Activated CD4-positive, alpha-beta T cell treated with anti-CD3 and anti-CD28 coated beads for 48 hours (primary cell): ENCODE measurements at regions not wholly inside any gene's neighbourhood (a gene's known extent, or its start where the extent isn't known, plus 50 kb on each side); places are given as distances from the start of the nearest gene placed in this dataset.
A peak's percentile ranks its signal among the peaks of the same experiment; 100 is the strongest.

Experiments used
- DNase-seq: peaks from one replicate; pipeline ENCODE4 v3.0.0-alpha.2; 2020

- DNase-seq = no peak
Observed at GRCh38 chr9:90038763-90039162, 434.0 kb downstream of the GADD45G start.

- DNase-seq = no peak
Observed at GRCh38 chr9:90044263-90044662, 439.5 kb downstream of the GADD45G start.

- DNase-seq = peak; percentile 33
Observed at GRCh38 chr9:90044710-90045151, 439.9 kb downstream of the GADD45G start.

GRCh38 chr9:90046317-90046861, 441.6 kb downstream of the GADD45G start:
- DNase-seq = peak; percentile 43

- no peak for DNase-seq
Observed at GRCh38 chr9:90047828-90048227, 443.0 kb downstream of the GADD45G start.

GRCh38 chr9:90052366-90052765, 447.6 kb downstream of the GADD45G start:
- DNase-seq = no peak

GRCh38 chr9:90053027-90053426, 448.2 kb downstream of the GADD45G start:
- peak; percentile 53 for DNase-seq

- DNase-seq = no peak
Observed at GRCh38 chr9:90054810-90055209, 450.0 kb downstream of the GADD45G start.

- no peak for DNase-seq
Observed at GRCh38 chr9:90055226-90055625, 450.4 kb downstream of the GADD45G start.

- no peak for DNase-seq
Observed at GRCh38 chr9:90057361-90057760, 452.5 kb downstream of the GADD45G start.

GRCh38 chr9:90058182-90058763, 453.5 kb downstream of the GADD45G start:
- DNase-seq = no peak

GRCh38 chr9:90059436-90059835, 454.6 kb downstream of the GADD45G start:
- no peak for DNase-seq

- DNase-seq = no peak
Observed at GRCh38 chr9:90060256-90060655, 455.4 kb downstream of the GADD45G start.

GRCh38 chr9:90061187-90061586, 456.4 kb downstream of the GADD45G start:
- DNase-seq = no peak

GRCh38 chr9:90062982-90063381, 458.2 kb downstream of the GADD45G start:
- no peak for DNase-seq

- DNase-seq = no peak
Observed at GRCh38 chr9:90064248-90064647, 459.4 kb downstream of the GADD45G start.

- DNase-seq = no peak
Observed at GRCh38 chr9:90064971-90065370, 460.2 kb downstream of the GADD45G start.

GRCh38 chr9:90065851-90066250, 461.0 kb downstream of the GADD45G start:
- no peak for DNase-seq

- no peak for DNase-seq
Observed at GRCh38 chr9:90069085-90069484, 464.3 kb downstream of the GADD45G start.

- no peak for DNase-seq
Observed at GRCh38 chr9:90070056-90070455, 465.2 kb downstream of the GADD45G start.

GRCh38 chr9:90070469-90070868, 465.7 kb downstream of the GADD45G start:
- DNase-seq = no peak

- no peak for DNase-seq
Observed at GRCh38 chr9:90070931-90071660, 466.3 kb downstream of the GADD45G start.

GRCh38 chr9:90073186-90073945, 468.6 kb downstream of the GADD45G start:
- no peak for DNase-seq
